ENCODE measurements at regions not wholly inside any gene's neighbourhood (a gene's known extent, or its start where the extent isn't known, plus 50 kb on each side); places are given as distances from the start of the nearest gene placed in this dataset.
A peak's percentile ranks its signal among the peaks of the same experiment; 100 is the strongest.

GRCh38 chr11:82676483-82677094 lies 57.1 kb downstream of the FAM181B start:
- H3K36me3 Mint-ChIP-seq (ENCODE audit: low read depth, unreplicated experiment): no peaks in the 10 kb centered on the region
- TF ChIP-seq CTCF (IDR thresholded peaks at IDR 0.05; ENCODE audit: unreplicated experiment): peak; percentile 69
- no peaks in the 10 kb centered on the region for H3K9me3 Mint-ChIP-seq (ENCODE audit: unreplicated experiment)
- H3K27me3 Mint-ChIP-seq (ENCODE audit: unreplicated experiment): no peaks in the 10 kb centered on the region
- no peak for DNase-seq (ENCODE audit: low spot score)
- H3K4me3 Mint-ChIP-seq (ENCODE audit: unreplicated experiment): no peak overlapping the region
- no peak overlapping the region for H3K27ac Mint-ChIP-seq (ENCODE audit: unreplicated experiment)
- H3K4me1 Mint-ChIP-seq (ENCODE audit: unreplicated experiment): no peaks in the 10 kb centered on the region

- Mint-ChIP-seq H3K36me3 (ENCODE audit: low read depth, unreplicated experiment) (no peaks in the 10 kb centered on the region), H3K27ac (ENCODE audit: unreplicated experiment) (no peak overlapping the region), H3K9me3 (ENCODE audit: unreplicated experiment) (no peaks in the 10 kb centered on the region), H3K4me3 (ENCODE audit: unreplicated experiment) (no peak overlapping the region), H3K4me1 (ENCODE audit: unreplicated experiment) (no peaks in the 10 kb centered on the region), H3K27me3 (ENCODE audit: unreplicated experiment) (no peaks in the 10 kb centered on the region)
- no peak for DNase-seq (ENCODE audit: low spot score)
- no peak for TF ChIP-seq CTCF (IDR thresholded peaks at IDR 0.05; ENCODE audit: unreplicated experiment)
These were observed 57.8 kb downstream of the FAM181B start for GRCh38 chr11:82675838-82676237.

- no peak for DNase-seq (ENCODE audit: low spot score)
- Mint-ChIP-seq H3K9me3 (ENCODE audit: unreplicated experiment) (no peaks in the 10 kb centered on the region), H3K27me3 (ENCODE audit: unreplicated experiment) (no peaks in the 10 kb centered on the region), H3K4me1 (ENCODE audit: unreplicated experiment) (no peaks in the 10 kb centered on the region), H3K36me3 (ENCODE audit: low read depth, unreplicated experiment) (no peaks in the 10 kb centered on the region), H3K27ac (ENCODE audit: unreplicated experiment) (no peak overlapping the region), H3K4me3 (ENCODE audit: unreplicated experiment) (no peak overlapping the region)
- no peak for TF ChIP-seq CTCF (IDR thresholded peaks at IDR 0.05; ENCODE audit: unreplicated experiment)
These were observed 60.0 kb downstream of the FAM181B start for GRCh38 chr11:82673631-82674030.

GRCh38 chr11:82671451-82671850 lies 62.2 kb downstream of the FAM181B start:
- Mint-ChIP-seq H3K4me1 (ENCODE audit: unreplicated experiment) (no peaks in the 10 kb centered on the region), H3K27me3 (ENCODE audit: unreplicated experiment) (no peaks in the 10 kb centered on the region), H3K27ac (ENCODE audit: unreplicated experiment) (no peak overlapping the region), H3K36me3 (ENCODE audit: low read depth, unreplicated experiment) (no peaks in the 10 kb centered on the region), H3K4me3 (ENCODE audit: unreplicated experiment) (no peak overlapping the region), H3K9me3 (ENCODE audit: unreplicated experiment) (no peaks in the 10 kb centered on the region)
- TF ChIP-seq CTCF (IDR thresholded peaks at IDR 0.05; ENCODE audit: unreplicated experiment): no peak
- no peak for DNase-seq (ENCODE audit: low spot score)

GRCh38 chr11:82663535-82663934 lies 70.1 kb downstream of the FAM181B start:
- no peaks in the 10 kb centered on the region for H3K27me3 Mint-ChIP-seq (ENCODE audit: unreplicated experiment)
- no peaks in the 10 kb centered on the region for H3K36me3 Mint-ChIP-seq (ENCODE audit: low read depth, unreplicated experiment)
- H3K9me3 Mint-ChIP-seq (ENCODE audit: unreplicated experiment): no peaks in the 10 kb centered on the region
- no peak for DNase-seq (ENCODE audit: low spot score)
- H3K4me3 Mint-ChIP-seq (ENCODE audit: unreplicated experiment): no peak overlapping the region
- no peak for TF ChIP-seq CTCF (IDR thresholded peaks at IDR 0.05; ENCODE audit: unreplicated experiment)
- no peaks in the 10 kb centered on the region for H3K4me1 Mint-ChIP-seq (ENCODE audit: unreplicated experiment)
- no peak overlapping the region for H3K27ac Mint-ChIP-seq (ENCODE audit: unreplicated experiment)
